ENCODE measurements at regions not wholly inside any gene's neighbourhood (a gene's known extent, or its start where the extent isn't known, plus 50 kb on each side); places are given as distances from the start of the nearest gene placed in this dataset.

DNA sequence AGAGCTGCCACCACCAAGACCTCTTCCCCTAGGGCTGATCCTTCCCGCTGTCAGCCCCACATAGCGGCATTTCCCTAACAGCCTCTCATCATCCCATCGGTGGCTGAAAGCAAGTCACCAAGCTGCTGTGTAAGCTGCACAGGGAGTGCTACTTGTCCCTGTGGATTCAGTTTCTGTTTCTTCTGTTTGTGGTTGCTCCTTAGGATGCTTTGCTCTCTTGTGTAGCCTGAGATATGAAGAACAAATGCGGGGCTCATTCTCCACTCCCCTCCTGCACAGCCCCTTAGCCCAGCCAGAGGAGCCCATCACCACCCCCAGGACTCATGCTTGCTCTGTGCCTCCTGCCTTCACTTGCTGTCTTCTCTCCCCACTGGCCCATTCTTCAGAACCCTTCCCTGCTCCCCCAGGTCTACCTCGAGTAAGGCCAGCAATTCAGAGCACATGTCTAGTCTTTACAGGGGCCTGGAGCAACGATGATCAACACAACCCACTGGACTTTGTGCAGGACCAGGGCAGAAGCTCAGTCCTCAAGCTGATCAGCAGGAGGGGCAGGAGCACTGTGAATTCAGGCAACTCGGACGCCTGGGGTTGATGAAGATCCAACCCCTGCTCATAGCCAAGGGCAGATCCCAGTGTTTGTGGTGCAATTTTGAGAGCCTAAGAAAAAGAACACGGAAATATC, 82.6 kb upstream of the GALNT2 start:
- TF ChIP-seq, protein P1, sequence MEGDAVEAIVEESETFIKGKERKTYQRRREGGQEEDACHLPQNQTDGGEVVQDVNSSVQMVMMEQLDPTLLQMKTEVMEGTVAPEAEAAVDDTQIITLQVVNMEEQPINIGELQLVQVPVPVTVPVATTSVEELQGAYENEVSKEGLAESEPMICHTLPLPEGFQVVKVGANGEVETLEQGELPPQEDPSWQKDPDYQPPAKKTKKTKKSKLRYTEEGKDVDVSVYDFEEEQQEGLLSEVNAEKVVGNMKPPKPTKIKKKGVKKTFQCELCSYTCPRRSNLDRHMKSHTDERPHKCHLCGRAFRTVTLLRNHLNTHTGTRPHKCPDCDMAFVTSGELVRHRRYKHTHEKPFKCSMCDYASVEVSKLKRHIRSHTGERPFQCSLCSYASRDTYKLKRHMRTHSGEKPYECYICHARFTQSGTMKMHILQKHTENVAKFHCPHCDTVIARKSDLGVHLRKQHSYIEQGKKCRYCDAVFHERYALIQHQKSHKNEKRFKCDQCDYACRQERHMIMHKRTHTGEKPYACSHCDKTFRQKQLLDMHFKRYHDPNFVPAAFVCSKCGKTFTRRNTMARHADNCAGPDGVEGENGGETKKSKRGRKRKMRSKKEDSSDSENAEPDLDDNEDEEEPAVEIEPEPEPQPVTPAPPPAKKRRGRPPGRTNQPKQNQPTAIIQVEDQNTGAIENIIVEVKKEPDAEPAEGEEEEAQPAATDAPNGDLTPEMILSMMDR (IDR thresholded peaks at IDR 0.05; ENCODE audit: low read depth, low read length, missing input control): peak; percentile 43
- TF ChIP-seq YY1 (IDR thresholded peaks at IDR 0.05) (no peak), HNF4A (conservative IDR thresholded peaks at IDR 0.05) (peak; percentile 35 to 38), JUND (IDR thresholded peaks at IDR 0.05) (no peak)

All from liver (tissue), 3 donors.